GM18519 (cell line): ENCODE measurements at regions not wholly inside any gene's neighbourhood (a gene's known extent, or its start where the extent isn't known, plus 50 kb on each side); places are given as distances from the start of the nearest gene placed in this dataset.
A peak's percentile ranks its signal among the peaks of the same experiment; 100 is the strongest.

Experiments used
- ATAC-seq: cut with Tn5 transposase; IDR thresholded peaks from one replicate; pipeline ENCODE4 v1.9.1; 2021; ENCODE audit warnings: mild to moderate bottlenecking, moderate library complexity; ENCODE audit not compliant: unreplicated experiment, low FRiP score

GRCh38 chr5:62692946-62693713 lies 114.5 kb downstream of the LRRC70 start:
- no peak for ATAC-seq

DNA sequence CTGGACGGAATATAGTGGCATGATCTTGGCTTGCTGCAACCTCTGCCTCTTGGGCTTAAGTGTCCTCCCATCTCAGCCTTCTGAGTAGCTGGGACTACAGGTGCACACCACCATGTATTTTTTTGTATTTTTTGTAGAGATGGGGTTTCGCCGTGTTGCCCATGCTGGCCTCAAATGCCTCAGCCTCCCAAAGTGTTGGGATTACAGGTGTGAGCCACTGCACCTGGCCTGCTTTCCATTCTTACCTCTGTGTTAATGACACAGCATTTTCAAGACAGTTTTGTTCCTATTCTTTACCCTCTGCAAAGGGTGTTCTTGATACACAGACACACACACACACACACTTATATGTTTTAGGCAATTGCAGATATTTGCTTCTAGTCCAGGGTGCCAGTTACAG lies 113.3 kb downstream of the LRRC70 start:
- no peak for ATAC-seq

DNA sequence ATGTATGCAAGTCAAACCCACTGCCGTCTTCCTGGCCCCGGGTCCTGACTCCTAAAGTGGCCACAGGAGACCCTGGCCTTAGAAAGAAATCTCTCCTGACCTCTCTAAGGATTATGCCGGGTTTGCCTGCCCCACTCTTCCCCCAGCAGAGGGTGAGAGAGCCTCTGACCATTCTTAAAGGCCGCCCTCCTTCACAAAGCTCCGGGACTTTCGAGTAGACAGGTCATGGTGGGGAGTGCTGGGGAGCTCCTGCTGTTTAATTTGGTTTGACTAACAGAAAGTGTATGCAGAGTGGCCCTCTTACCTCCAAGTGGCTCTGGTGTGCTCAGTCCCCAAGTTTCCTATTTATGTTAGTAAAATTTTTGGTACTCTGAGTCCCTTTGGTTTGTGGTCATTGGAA lies 111.8 kb downstream of the LRRC70 start:
- no peak for ATAC-seq

GRCh38 chr5:62689599-62690368 lies 111.2 kb downstream of the LRRC70 start:
- peak; percentile 56 for ATAC-seq

- no peak for ATAC-seq
Observed at GRCh38 chr5:62686692-62687091, 108.1 kb downstream of the LRRC70 start.

DNA sequence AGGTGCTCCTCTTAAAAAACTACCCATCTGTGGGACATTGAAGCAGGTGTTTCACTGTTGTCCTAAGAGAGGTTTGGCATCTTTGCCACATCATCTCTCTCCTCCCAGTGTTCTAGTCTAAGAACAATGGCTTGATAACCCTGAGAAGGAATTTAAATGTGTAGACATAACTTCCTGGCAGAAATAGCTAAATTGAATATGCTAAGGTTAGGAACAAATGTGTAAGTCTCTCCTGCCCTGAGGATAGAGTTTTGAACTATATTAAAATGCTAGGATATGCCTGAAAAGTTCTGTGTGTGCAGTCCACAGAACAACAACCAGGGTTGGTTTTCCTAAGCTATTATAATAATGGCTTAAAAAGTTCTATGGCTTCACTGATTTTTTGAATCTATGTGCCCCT lies 106.6 kb downstream of the LRRC70 start:
- ATAC-seq: no peak

- ATAC-seq: no peak
Observed at GRCh38 chr5:62684310-62684709, 105.7 kb downstream of the LRRC70 start.

GRCh38 chr5:62682059-62682458 lies 103.4 kb downstream of the LRRC70 start:
- no peak for ATAC-seq

DNA sequence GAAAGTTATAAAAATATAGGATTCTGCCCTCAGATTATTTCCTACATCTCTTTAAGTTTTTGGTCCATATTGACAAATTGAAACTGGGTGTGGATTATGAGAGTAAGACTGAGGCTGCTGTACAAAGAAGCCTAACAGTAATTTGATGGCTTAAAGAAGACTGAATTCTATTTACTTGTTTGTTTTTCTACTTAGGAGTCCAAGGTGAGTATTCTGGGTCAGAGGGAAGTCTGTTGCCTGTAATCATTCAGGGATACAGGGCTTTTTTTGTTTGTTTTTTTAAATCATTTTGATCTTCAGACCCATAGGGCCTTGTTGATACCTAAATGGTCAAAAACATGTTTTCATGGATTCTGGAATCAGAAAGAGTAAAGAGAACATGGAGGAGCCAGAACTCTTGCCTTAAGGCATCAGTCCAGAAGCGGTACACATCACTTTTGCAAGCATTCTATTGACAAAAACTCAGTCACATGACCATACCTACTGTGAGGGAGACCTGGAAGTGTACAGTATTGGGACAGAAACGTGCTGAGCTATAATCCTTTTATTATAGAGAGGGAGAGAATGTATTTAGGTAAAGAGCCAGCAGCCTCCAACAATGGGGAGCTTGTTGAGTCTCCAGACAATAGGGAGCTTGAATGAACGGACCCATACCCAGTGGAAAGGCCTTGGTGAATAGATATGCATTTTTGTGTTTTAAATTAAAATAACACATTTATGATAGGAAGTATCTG lies 102.7 kb downstream of the LRRC70 start:
- ATAC-seq: no peak

DNA sequence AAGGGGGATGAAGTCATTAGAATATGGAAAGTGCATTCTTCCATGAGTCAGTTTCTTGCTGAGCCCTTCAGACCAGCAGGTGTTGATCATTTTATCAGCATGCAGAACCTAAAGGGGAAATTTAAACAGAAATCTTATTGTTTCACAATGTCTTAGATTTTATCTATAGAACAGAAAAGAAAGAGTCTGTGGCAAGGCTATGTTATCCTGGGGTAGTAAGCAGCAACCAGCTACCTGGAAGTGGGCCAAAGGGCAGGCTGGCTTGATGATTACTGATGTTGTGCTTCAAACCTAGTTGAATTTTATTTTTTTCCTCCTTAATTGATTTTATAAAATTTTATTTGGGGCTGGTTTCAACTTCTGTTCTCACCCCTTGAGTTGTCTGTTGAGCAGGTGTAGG lies 101.5 kb downstream of the LRRC70 start:
- no peak for ATAC-seq
